ENCODE measurements at regions not wholly inside any gene's neighbourhood (a gene's known extent, or its start where the extent isn't known, plus 50 kb on each side); places are given as distances from the start of the nearest gene placed in this dataset.

- H3K27me3 ChIP-seq, result no peaks in the 10 kb centered on the region
- TF ChIP-seq Cebpa-rat (IDR thresholded peaks at IDR 0.05), result no peak
- no peak overlapping the region for H3K4me3 ChIP-seq
- no peaks in the 10 kb centered on the region for H3K36me3 ChIP-seq
- peaks cover 4 to 10% (median 6%) of the 10 kb centered on the region in 11 experiments for H3K9me3 ChIP-seq (replicated peaks in 1 of 11)
- H3K9ac ChIP-seq, result no peak overlapping the region
- H3K4me2 ChIP-seq, result no peak overlapping the region
- H3K27ac ChIP-seq, result no peak overlapping the region
- no peaks in the 10 kb centered on the region for H3K4me1 ChIP-seq
- no peaks in the 10 kb centered on the region for H4K20me1 ChIP-seq
Measured at GRCh38 chr2:67641312-67642045, 244.3 kb downstream of the ETAA1 start.

- Histone ChIP-seq H3K9me3 (replicated peaks in 1 of 11) (peaks cover 10 to 15% (median 12%) of the 10 kb centered on the region in 11 experiments), H3K36me3 (no peaks in the 10 kb centered on the region; a peak in 1 of 22 replicates), H3K27ac (no peak overlapping the region), H3K27me3 (no peaks in the 10 kb centered on the region), H4K20me1 (no peaks in the 10 kb centered on the region), H3K4me2 (no peak overlapping the region), H3K9ac (no peak overlapping the region), H3K4me1 (no peaks in the 10 kb centered on the region), H3K4me3 (no peak overlapping the region)
- TF ChIP-seq Cebpa-rat (IDR thresholded peaks at IDR 0.05), result no peak
Measured at GRCh38 chr2:67642046-67642382, 244.9 kb downstream of the ETAA1 start.

- no peak for TF ChIP-seq Cebpa-rat (IDR thresholded peaks at IDR 0.05)
- no peaks in the 10 kb centered on the region; a peak in 1 of 22 replicates for H3K36me3 ChIP-seq
- H4K20me1 ChIP-seq, result no peaks in the 10 kb centered on the region
Measured at GRCh38 chr2:67642961-67643360, 245.8 kb downstream of the ETAA1 start.

GRCh38 chr2:67645280-67646138 lies 248.4 kb downstream of the ETAA1 start:
- H3K4me1 ChIP-seq, result peaks cover 0 to 3% (median 0%) of the 10 kb centered on the region in 10 experiments; a peak in 3 of 20 replicates
- no peaks in the 10 kb centered on the region; a peak in 1 of 22 replicates for H3K36me3 ChIP-seq
- no peaks in the 10 kb centered on the region for H4K20me1 ChIP-seq
- no peak overlapping the region for H3K9ac ChIP-seq
- H3K27me3 ChIP-seq, result no peaks in the 10 kb centered on the region
- no peak for TF ChIP-seq Cebpa-rat (IDR thresholded peaks at IDR 0.05)
- no peak overlapping the region for H3K27ac ChIP-seq
- no peak overlapping the region for H3K4me2 ChIP-seq
- H3K4me3 ChIP-seq, result no peak overlapping the region
- H3K9me3 ChIP-seq (replicated peaks in 1 of 11), result peaks cover 14 to 19% (median 16%) of the 10 kb centered on the region in 11 experiments

More at GRCh38 chr2:67642961-67643360, 245.8 kb downstream of the ETAA1 start:
- H3K4me3 ChIP-seq, result no peak overlapping the region
- no peaks in the 10 kb centered on the region for H3K4me1 ChIP-seq
- no peak overlapping the region for H3K4me2 ChIP-seq
- H3K9me3 ChIP-seq (replicated peaks in 1 of 11), result peaks cover 14 to 19% (median 16%) of the 10 kb centered on the region in 11 experiments
- H3K27ac ChIP-seq, result no peak overlapping the region
- no peaks in the 10 kb centered on the region for H3K27me3 ChIP-seq
- no peak overlapping the region for H3K9ac ChIP-seq

- no peak for TF ChIP-seq Cebpa-rat (IDR thresholded peaks at IDR 0.05)
- H3K27ac ChIP-seq, result no peak overlapping the region
Measured at GRCh38 chr2:67646714-67647333, 249.7 kb downstream of the ETAA1 start.

GRCh38 chr2:67649331-67650261 lies 252.5 kb downstream of the ETAA1 start:
- Histone ChIP-seq H3K4me3 (no peak overlapping the region), H3K27ac (no peak overlapping the region), H3K4me2 (no peak overlapping the region), H4K20me1 (no peaks in the 10 kb centered on the region), H3K9me3 (replicated peaks in 1 of 11) (peaks cover 14 to 19% (median 16%) of the 10 kb centered on the region in 11 experiments), H3K36me3 (no peaks in the 10 kb centered on the region; a peak in 1 of 22 replicates), H3K9ac (no peak overlapping the region), H3K27me3 (no peaks in the 10 kb centered on the region), H3K4me1 (peaks cover 0 to 10% (median 2%) of the 10 kb centered on the region in 10 experiments; a peak in 5 of 20 replicates)
- no peak for TF ChIP-seq Cebpa-rat (IDR thresholded peaks at IDR 0.05)

More at GRCh38 chr2:67646714-67647333, 249.7 kb downstream of the ETAA1 start:
- Histone ChIP-seq H3K36me3 (no peaks in the 10 kb centered on the region; a peak in 1 of 22 replicates), H3K4me3 (no peak overlapping the region), H3K4me1 (peaks cover 0 to 10% (median 2%) of the 10 kb centered on the region in 10 experiments; a peak in 5 of 20 replicates), H3K27me3 (no peaks in the 10 kb centered on the region), H4K20me1 (no peaks in the 10 kb centered on the region), H3K4me2 (no peak overlapping the region), H3K9ac (no peak overlapping the region), H3K9me3 (replicated peaks in 1 of 11) (peaks cover 14 to 19% (median 16%) of the 10 kb centered on the region in 11 experiments)

GRCh38 chr2:67650291-67651133 lies 253.4 kb downstream of the ETAA1 start:
- Histone ChIP-seq H3K9me3 (replicated peaks in 1 of 11) (peaks cover 14 to 19% (median 16%) of the 10 kb centered on the region in 11 experiments), H3K4me2 (peak overlapping the region in 6 of 11 experiments; percentile 4 to 57 (median 26); a peak in 7 of 22 replicates), H4K20me1 (no peaks in the 10 kb centered on the region), H3K27me3 (no peaks in the 10 kb centered on the region), H3K27ac (no peak overlapping the region), H3K36me3 (no peaks in the 10 kb centered on the region; a peak in 1 of 22 replicates), H3K9ac (no peak overlapping the region; a peak in 1 of 22 replicates), H3K4me3 (no peak overlapping the region), H3K4me1 (peaks cover 0 to 10% (median 2%) of the 10 kb centered on the region in 10 experiments; a peak in 5 of 20 replicates)
- peak; percentile 95 to 99 (median 98) for TF ChIP-seq Cebpa-rat (IDR thresholded peaks at IDR 0.05)
